HepG2 (cell line): ENCODE measurements at regions not wholly inside any gene's neighbourhood (a gene's known extent, or its start where the extent isn't known, plus 50 kb on each side); places are given as distances from the start of the nearest gene placed in this dataset.

Source experiments
- ADNP ChIP-seq: sonication (generic); formaldehyde crosslinking; IDR thresholded peaks from 2 replicates; pipeline ENCODE4 v1.4.0; 2020; ENCODE audit warnings: missing genetic modification reagents
- CEBPB ChIP-seq: IDR thresholded peaks from 2 replicates; pipeline ENCODE4 v1.6.1; 2011; ENCODE audit warnings: low read depth, low read length, improper control_type of control experiment, borderline replicate concordance
- GLI4 ChIP-seq: sonication (generic); formaldehyde crosslinking; IDR thresholded peaks from 2 replicates; pipeline ENCODE4 v1.5.1; 2020; ENCODE audit warnings: missing genetic modification reagents, mild to moderate bottlenecking, moderate library complexity, borderline replicate concordance
- HNF4A ChIP-seq: sonication (generic); formaldehyde crosslinking; IDR thresholded peaks from 2 replicates; pipeline ENCODE4 v1.4.0; 2020; ENCODE audit warnings: missing genetic modification reagents
- JDP2 ChIP-seq: sonication (generic); formaldehyde crosslinking; IDR thresholded peaks from 2 replicates; pipeline ENCODE4 v1.8.1; 2022; ENCODE audit warnings: missing genetic modification reagents, borderline replicate concordance
- KDM6A ChIP-seq: IDR thresholded peaks from 2 replicates; pipeline ENCODE4 v1.6.1; 2016; ENCODE audit warnings: low read depth
- ZNF672 ChIP-seq: sonication (generic); formaldehyde crosslinking; IDR thresholded peaks from 2 replicates; pipeline ENCODE4 v1.8.1; 2022; ENCODE audit warnings: missing genetic modification reagents
- TF ChIP-seq, protein P1 (sequence below), 2 experiments: fragments of 450-650 bp in 1 of 2; sonication (generic) in 1 of 2; formaldehyde crosslinking; IDR thresholded peaks; 2 replicates each; pipeline versions ENCODE4 v1.5.0 to v1.8.0; 2020 to 2022; ENCODE audit warnings: mild to moderate bottlenecking in 1 of 2, missing genetic modification reagents in 1 of 2
- TF ChIP-seq, protein P2 (sequence below): conservative IDR thresholded peaks from 2 replicates; pipeline ENCODE4 v1.6.1; 2018; ENCODE audit warnings: missing genetic modification reagents
- TF ChIP-seq, protein P3 (sequence below): sonication (generic); formaldehyde crosslinking; conservative IDR thresholded peaks from 2 replicates; pipeline ENCODE4 v1.4.0; 2020; ENCODE audit warnings: missing genetic modification reagents

DNA sequence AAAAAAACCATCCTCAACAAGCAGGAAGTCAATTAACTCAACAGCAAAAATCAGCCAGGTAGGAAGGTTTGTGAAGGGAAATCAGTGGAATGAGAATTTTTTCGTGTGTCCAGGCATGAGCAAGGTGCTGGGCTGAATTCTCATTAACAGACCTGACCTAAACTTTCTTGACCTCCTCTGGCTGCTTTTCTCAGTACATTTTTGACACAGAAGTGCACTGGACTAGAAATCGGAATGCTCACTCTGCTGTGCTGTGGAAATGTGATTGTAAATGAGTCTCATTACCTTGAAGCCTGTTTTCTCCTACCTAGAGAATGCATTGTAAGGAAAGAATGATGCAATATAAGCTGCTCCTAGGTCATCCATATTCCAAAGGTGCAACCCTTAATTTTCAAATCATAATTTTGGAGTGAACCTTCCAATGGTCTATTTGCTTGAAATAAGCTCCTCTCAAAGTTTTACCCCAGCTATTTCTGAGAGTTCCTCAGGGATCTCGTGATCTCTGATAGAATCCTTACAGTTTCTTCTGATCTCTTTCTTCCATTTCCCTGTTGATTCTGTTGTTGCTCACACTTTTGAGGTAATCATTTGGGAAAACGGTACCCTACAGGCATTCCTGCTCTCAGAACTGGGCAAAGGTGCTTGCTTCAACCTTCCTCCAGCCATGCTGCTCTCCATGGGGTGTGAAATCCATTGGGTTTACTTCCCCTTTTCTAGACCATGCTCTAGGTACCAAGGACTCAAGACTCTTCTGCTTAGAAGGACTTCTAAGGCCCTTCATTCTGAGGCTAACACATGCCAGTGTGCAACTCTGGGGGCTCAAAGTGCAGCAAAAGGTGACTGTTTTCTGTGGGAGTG lies 104.9 kb upstream of the ITPRID2 start (continued):
- TF ChIP-seq, protein P1, sequence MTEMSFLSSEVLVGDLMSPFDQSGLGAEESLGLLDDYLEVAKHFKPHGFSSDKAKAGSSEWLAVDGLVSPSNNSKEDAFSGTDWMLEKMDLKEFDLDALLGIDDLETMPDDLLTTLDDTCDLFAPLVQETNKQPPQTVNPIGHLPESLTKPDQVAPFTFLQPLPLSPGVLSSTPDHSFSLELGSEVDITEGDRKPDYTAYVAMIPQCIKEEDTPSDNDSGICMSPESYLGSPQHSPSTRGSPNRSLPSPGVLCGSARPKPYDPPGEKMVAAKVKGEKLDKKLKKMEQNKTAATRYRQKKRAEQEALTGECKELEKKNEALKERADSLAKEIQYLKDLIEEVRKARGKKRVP (CRISPR knock-in tag; IDR thresholded peaks at IDR 0.05) = no peak
- no peak for TF ChIP-seq ADNP (CRISPR knock-in tag)
- TF ChIP-seq CEBPB = peak; percentile 49; the same call in 1 of the 2 replicates
- TF ChIP-seq GLI4 (CRISPR knock-in tag) = no peak
- TF ChIP-seq, protein P2, sequence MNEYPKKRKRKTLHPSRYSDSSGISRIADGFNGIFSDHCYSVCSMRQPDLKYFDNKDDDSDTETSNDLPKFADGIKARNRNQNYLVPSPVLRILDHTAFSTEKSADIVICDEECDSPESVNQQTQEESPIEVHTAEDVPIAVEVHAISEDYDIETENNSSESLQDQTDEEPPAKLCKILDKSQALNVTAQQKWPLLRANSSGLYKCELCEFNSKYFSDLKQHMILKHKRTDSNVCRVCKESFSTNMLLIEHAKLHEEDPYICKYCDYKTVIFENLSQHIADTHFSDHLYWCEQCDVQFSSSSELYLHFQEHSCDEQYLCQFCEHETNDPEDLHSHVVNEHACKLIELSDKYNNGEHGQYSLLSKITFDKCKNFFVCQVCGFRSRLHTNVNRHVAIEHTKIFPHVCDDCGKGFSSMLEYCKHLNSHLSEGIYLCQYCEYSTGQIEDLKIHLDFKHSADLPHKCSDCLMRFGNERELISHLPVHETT (CRISPR knock-in tag) = no peak
- TF ChIP-seq, protein P3, sequence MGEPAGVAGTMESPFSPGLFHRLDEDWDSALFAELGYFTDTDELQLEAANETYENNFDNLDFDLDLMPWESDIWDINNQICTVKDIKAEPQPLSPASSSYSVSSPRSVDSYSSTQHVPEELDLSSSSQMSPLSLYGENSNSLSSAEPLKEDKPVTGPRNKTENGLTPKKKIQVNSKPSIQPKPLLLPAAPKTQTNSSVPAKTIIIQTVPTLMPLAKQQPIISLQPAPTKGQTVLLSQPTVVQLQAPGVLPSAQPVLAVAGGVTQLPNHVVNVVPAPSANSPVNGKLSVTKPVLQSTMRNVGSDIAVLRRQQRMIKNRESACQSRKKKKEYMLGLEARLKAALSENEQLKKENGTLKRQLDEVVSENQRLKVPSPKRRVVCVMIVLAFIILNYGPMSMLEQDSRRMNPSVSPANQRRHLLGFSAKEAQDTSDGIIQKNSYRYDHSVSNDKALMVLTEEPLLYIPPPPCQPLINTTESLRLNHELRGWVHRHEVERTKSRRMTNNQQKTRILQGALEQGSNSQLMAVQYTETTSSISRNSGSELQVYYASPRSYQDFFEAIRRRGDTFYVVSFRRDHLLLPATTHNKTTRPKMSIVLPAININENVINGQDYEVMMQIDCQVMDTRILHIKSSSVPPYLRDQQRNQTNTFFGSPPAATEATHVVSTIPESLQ (CRISPR knock-in tag) = no peak
- TF ChIP-seq HNF4A (CRISPR knock-in tag) = 0 out of 2 replicates have a peak, but pooled peaks have one; percentile 5
- 0 out of 2 replicates have a peak, but pooled peaks have one; percentile 39 for TF ChIP-seq ZNF672
- no peak for TF ChIP-seq KDM6A (CRISPR knock-in tag)
- no peak for TF ChIP-seq JDP2 (CRISPR knock-in tag)
